HuH-7 (cell line): ENCODE measurements at regions not wholly inside any gene's neighbourhood (a gene's known extent, or its start where the extent isn't known, plus 50 kb on each side); places are given as distances from the start of the nearest gene placed in this dataset.
"Not testable (repeated sequence)": the region's sequence is repeated elsewhere in the genome, so short reads cannot be mapped to it uniquely, and the experiment has no call there.

Experiments
- DNase-seq: peaks from one replicate; pipeline ENCODE4 v3.0.0; 2011; ENCODE audit warnings: low spot score

GRCh38 chr4:33785843-33786242 is 2458.5 kb downstream of the ARAP2 start:
- DNase-seq, result no peak

GRCh38 chr4:33802578-33802977 is 2441.7 kb downstream of the ARAP2 start:
- DNase-seq, result no peak

- DNase-seq, result no peak
Measured at GRCh38 chr4:33825685-33826084, 2418.6 kb downstream of the ARAP2 start.

- not testable (repeated sequence) for DNase-seq
Measured at GRCh38 chr4:33829356-33829755, 2415.0 kb downstream of the ARAP2 start.

- no peak for DNase-seq
Measured at GRCh38 chr4:33831442-33832066, 2412.8 kb downstream of the ARAP2 start.

- not testable (repeated sequence) for DNase-seq
Measured at GRCh38 chr4:33835764-33836163, 2408.6 kb downstream of the ARAP2 start.

GRCh38 chr4:33837043-33837838 is 2407.1 kb downstream of the ARAP2 start:
- no peak for DNase-seq

- no peak for DNase-seq
Measured at GRCh38 chr4:33841120-33841519, 2403.2 kb downstream of the ARAP2 start.

- no peak for DNase-seq
Measured at GRCh38 chr4:33850371-33850902, 2393.9 kb downstream of the ARAP2 start.

- not testable (repeated sequence) for DNase-seq
Measured at GRCh38 chr4:33853670-33854069, 2390.6 kb downstream of the ARAP2 start.

GRCh38 chr4:33864290-33864859 is 2379.9 kb downstream of the ARAP2 start:
- DNase-seq, result no peak

- DNase-seq, result no peak
Measured at GRCh38 chr4:33873791-33874190, 2370.5 kb downstream of the ARAP2 start.

GRCh38 chr4:33878710-33879109 is 2365.6 kb downstream of the ARAP2 start:
- DNase-seq, result no peak

GRCh38 chr4:33881176-33881575 is 2363.1 kb downstream of the ARAP2 start:
- DNase-seq, result no peak

- DNase-seq, result no peak
Measured at GRCh38 chr4:33882246-33882990, 2361.9 kb downstream of the ARAP2 start.

GRCh38 chr4:33883111-33883510 is 2361.2 kb downstream of the ARAP2 start:
- no peak for DNase-seq

- DNase-seq, result no peak
Measured at GRCh38 chr4:33886356-33886755, 2358.0 kb downstream of the ARAP2 start.

- no peak for DNase-seq
Measured at GRCh38 chr4:33890841-33891240, 2353.5 kb downstream of the ARAP2 start.

GRCh38 chr4:33911959-33912358 is 2332.4 kb downstream of the ARAP2 start:
- no peak for DNase-seq

- no peak for DNase-seq
Measured at GRCh38 chr4:33914386-33914785, 2329.9 kb downstream of the ARAP2 start.

GRCh38 chr4:33923469-33923868 is 2320.8 kb downstream of the ARAP2 start:
- DNase-seq, result no peak

GRCh38 chr4:33924239-33924638 is 2320.1 kb downstream of the ARAP2 start:
- peak; percentile 14 for DNase-seq
